ENCODE measurements at regions not wholly inside any gene's neighbourhood (a gene's known extent, or its start where the extent isn't known, plus 50 kb on each side); places are given as distances from the start of the nearest gene placed in this dataset.

DNA sequence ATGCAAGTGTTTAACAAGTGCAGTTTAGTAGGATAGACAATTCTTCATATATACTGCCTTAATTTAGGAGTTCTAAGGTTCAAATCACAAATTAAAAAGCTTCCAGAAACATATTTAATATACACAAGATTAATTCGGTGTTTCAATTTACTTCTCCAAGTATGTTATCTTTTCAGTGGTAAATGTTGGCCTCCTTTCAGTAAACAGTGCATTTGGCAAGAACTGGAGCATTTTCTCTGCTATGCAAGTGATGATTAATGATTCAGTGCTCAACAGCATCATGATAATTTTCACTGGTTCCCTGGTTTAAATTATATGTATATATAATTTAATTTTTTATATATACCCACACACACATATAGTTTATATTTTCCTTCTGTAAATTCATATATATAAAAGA lies 541.7 kb downstream of the EFNA5 start:
- no peak for TF ChIP-seq GATA2 (IDR thresholded peaks at IDR 0.05; ENCODE audit: low read depth, low read length)
- no peak for TF ChIP-seq GATA3 (IDR thresholded peaks at IDR 0.05; ENCODE audit: low read depth, low read length)
